ENCODE measurements at regions not wholly inside any gene's neighbourhood (a gene's known extent, or its start where the extent isn't known, plus 50 kb on each side); places are given as distances from the start of the nearest gene placed in this dataset.
"Not testable (repeated sequence)": the region's sequence is repeated elsewhere in the genome, so short reads cannot be mapped to it uniquely, and the experiment has no call there.

GRCh38 chr15:24240580-24240979 lies 435.0 kb upstream of the NPAP1 start:
- H3K4me3 ChIP-seq; H3K27me3 ChIP-seq; H3K27ac ChIP-seq; H3K36me3 ChIP-seq; H3K4me1 ChIP-seq (ENCODE audit: low read depth); H3K9me3 ChIP-seq (ENCODE audit: low read depth); DNase-seq (ENCODE audit: low read depth in 1 of 2, low spot score in 1 of 2): not testable (repeated sequence)

DNA sequence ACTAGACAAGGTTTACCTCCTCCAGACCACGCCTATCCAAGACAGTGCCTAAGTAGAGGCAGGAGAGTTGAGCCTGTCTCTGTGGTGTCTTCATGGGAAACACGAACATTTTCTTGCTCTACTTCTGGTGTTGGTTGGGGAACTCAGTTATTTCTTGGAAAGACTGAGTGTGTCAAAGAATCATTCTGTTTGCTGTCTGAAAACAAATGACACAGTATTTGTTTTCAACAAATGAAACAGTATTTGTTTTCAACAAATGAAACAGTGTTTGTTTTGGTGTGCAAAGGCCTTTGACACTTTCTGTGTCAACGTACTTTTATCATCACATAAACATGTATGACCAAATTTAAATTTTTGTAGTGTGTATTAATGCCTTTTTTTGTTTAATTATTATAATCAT lies 416.5 kb upstream of the NPAP1 start:
- H3K27me3 ChIP-seq; H3K27ac ChIP-seq; H3K4me1 ChIP-seq (ENCODE audit: low read depth); H3K9me3 ChIP-seq (ENCODE audit: low read depth); DNase-seq (ENCODE audit: low read depth in 1 of 2, low spot score in 1 of 2); H3K36me3 ChIP-seq; H3K4me3 ChIP-seq: not testable (repeated sequence)

DNA sequence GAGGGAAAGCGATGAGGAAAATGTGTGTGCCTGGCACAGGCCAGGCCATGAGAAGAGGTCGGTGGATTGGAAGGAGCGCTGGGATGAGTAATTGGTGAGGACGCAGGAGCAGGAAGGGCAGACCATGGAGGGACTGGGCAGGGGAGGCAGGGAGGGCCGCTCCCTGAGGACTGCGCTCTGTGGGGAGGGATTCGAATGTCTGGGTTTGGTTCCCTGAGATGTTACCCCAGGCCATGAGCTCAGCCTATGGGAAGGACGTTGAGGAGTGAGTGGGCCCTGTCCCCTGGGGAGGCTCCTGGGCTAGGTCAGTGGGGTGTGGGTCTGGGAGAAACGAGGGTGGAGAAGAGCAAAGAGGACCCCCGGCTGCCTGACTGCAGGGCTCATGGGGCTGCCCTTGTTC lies 415.2 kb upstream of the NPAP1 start:
- not testable (repeated sequence) for H3K27me3 ChIP-seq; H3K27ac ChIP-seq; H3K4me1 ChIP-seq (ENCODE audit: low read depth); H3K36me3 ChIP-seq; DNase-seq (ENCODE audit: low read depth in 1 of 2, low spot score in 1 of 2); H3K4me3 ChIP-seq; H3K9me3 ChIP-seq (ENCODE audit: low read depth)

DNA sequence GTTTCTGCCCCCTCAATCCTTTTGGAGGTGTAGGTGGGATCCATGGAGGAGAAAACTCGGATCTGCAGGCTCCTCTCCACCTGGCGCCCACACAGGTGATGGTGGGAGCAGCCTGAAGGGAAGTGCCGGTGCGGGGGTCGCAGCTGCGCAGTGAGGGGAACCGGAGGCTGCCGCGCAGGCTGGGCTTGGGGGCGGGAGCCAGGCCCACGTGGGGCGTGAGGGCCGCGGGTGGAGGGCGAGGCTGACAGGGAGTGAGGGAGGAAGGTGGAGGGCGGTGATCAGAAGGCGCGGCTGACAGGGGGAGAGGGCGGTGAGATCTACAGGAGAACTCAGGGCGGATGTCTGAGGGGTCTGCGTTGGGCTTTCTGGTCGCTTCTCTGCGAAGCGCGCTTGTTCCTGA lies 414.7 kb upstream of the NPAP1 start:
- not testable (repeated sequence) for H3K27ac ChIP-seq; H3K4me1 ChIP-seq (ENCODE audit: low read depth); H3K9me3 ChIP-seq (ENCODE audit: low read depth); H3K36me3 ChIP-seq; H3K4me3 ChIP-seq; DNase-seq (ENCODE audit: low read depth in 1 of 2, low spot score in 1 of 2); H3K27me3 ChIP-seq

DNA sequence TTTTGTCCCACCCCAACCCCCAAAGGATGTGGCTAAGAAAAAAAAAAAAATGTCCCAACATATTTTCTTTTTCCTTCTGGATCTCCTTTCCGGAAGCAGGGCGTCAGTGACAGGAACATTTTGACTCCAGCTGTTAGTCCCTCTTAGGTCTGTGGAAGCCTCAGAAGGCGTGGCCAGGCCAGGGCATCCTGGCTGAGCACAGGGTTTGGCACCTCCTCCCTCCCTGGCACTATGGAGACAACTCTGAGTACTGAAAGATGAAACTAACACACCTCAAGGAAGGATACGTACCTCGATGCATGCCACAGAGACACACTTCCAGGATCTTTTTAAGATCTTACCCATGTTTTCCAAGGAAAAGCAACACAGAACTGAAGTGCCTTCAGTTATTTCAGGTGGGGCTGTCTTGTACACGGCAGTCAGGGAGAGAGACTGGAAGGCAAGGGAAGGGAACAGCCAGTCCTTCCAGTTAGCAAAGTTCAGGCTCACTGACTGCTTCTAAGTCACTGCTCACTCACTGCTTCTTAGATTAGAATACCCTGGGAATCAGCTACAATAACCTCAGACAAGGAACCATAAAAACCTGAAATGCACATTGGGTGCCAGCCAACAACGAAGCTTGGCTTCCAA lies 406.9 kb upstream of the NPAP1 start:
- not testable (repeated sequence) for H3K4me3 ChIP-seq; H3K27me3 ChIP-seq; H3K36me3 ChIP-seq; H3K4me1 ChIP-seq (ENCODE audit: low read depth); H3K27ac ChIP-seq; H3K9me3 ChIP-seq (ENCODE audit: low read depth); DNase-seq (ENCODE audit: low read depth in 1 of 2, low spot score in 1 of 2)

DNA sequence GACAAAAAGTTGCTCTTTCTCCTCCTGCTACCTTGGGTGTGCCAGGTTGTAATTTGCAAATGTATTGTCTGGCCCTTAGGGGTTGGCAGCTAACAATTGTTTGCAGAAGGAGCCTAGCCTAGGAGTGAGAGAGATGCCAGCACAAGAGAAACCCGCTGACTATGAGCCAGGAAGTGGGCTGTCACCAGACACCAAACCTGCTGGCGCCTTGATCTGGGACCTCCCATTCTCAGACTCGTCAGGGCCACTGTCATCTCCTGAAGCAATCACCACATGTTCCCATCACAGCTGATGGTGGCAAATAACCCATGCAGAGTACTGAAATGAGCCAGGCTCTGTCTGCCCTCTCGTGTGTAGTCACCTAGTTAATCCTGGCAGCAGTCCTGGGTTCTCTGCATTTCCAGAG lies 406.4 kb upstream of the NPAP1 start:
- Histone ChIP-seq H3K9me3 (ENCODE audit: low read depth) (no peaks in the 10 kb centered on the region), H3K36me3 (no peaks in the 10 kb centered on the region), H3K27me3 (no peaks in the 10 kb centered on the region), H3K4me3 (no peak overlapping the region), H3K27ac (no peak overlapping the region), H3K4me1 (ENCODE audit: low read depth) (no peaks in the 10 kb centered on the region)
- DNase-seq (ENCODE audit: low read depth in 1 of 2, low spot score in 1 of 2): no peak
- TF ChIP-seq, protein P1, sequence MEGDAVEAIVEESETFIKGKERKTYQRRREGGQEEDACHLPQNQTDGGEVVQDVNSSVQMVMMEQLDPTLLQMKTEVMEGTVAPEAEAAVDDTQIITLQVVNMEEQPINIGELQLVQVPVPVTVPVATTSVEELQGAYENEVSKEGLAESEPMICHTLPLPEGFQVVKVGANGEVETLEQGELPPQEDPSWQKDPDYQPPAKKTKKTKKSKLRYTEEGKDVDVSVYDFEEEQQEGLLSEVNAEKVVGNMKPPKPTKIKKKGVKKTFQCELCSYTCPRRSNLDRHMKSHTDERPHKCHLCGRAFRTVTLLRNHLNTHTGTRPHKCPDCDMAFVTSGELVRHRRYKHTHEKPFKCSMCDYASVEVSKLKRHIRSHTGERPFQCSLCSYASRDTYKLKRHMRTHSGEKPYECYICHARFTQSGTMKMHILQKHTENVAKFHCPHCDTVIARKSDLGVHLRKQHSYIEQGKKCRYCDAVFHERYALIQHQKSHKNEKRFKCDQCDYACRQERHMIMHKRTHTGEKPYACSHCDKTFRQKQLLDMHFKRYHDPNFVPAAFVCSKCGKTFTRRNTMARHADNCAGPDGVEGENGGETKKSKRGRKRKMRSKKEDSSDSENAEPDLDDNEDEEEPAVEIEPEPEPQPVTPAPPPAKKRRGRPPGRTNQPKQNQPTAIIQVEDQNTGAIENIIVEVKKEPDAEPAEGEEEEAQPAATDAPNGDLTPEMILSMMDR (IDR thresholded peaks at IDR 0.05; ENCODE audit: low read depth, low read length): no peak

DNA sequence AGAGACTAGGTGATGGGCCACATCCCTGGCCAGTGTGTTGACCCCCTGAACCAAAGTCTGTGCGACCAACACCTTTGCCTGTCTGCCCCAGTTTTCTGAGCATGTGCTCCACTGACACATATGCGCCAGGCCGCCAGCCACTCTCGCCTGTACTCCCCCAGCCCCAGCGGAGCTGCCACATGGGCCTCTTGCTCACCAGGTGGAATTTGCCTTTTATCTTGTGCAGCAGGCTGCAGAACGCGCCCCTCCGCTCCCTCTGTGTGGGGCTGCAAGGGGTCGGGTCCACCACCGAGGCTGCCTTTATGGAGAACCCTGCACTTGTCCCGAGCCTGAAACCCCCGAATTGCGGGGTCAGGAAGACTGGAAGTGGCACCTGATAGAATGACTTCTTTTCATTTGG lies 405.7 kb upstream of the NPAP1 start:
- no peak overlapping the region for H3K4me3 ChIP-seq
- H3K27ac ChIP-seq: no peak overlapping the region
- no peak for DNase-seq (ENCODE audit: low read depth in 1 of 2, low spot score in 1 of 2)
- H3K4me1 ChIP-seq (ENCODE audit: low read depth): no peaks in the 10 kb centered on the region
- no peaks in the 10 kb centered on the region for H3K36me3 ChIP-seq
- H3K9me3 ChIP-seq (ENCODE audit: low read depth): no peaks in the 10 kb centered on the region
- TF ChIP-seq, protein P1 (IDR thresholded peaks at IDR 0.05; ENCODE audit: low read depth, low read length): no peak
- H3K27me3 ChIP-seq: no peaks in the 10 kb centered on the region

GRCh38 chr15:24271496-24272244 lies 403.9 kb upstream of the NPAP1 start:
- not testable (repeated sequence) for H3K4me3 ChIP-seq; DNase-seq (ENCODE audit: low read depth in 1 of 2, low spot score in 1 of 2); H3K9me3 ChIP-seq (ENCODE audit: low read depth); H3K27me3 ChIP-seq; H3K4me1 ChIP-seq (ENCODE audit: low read depth); H3K27ac ChIP-seq; H3K36me3 ChIP-seq
